DMS153 (cell line): ENCODE measurements at regions not wholly inside any gene's neighbourhood (a gene's known extent, or its start where the extent isn't known, plus 50 kb on each side); places are given as distances from the start of the nearest gene placed in this dataset.
A peak's percentile ranks its signal among the peaks of the same experiment; 100 is the strongest.
"Not testable (repeated sequence)": the region's sequence is repeated elsewhere in the genome, so short reads cannot be mapped to it uniquely, and the experiment has no call there.

Experiments used
- DNase-seq: peaks from one replicate; lab custom pipeline; 2025; lab: John Stamatoyannopoulos, UW

GRCh38 chr20:57971583-57971982 lies 256.9 kb downstream of the ANKRD60 start:
- DNase-seq: not testable (repeated sequence)

- DNase-seq: no peak
These were observed 257.6 kb downstream of the ANKRD60 start for GRCh38 chr20:57970856-57971255.

- DNase-seq: no peak
These were observed 258.3 kb downstream of the ANKRD60 start for GRCh38 chr20:57970116-57970515.

- no peak for DNase-seq
These were observed 258.3 kb upstream of the PMEPA1 start for GRCh38 chr20:57968120-57968519.

- DNase-seq: no peak
These were observed 257.5 kb upstream of the PMEPA1 start for GRCh38 chr20:57967364-57967763.

GRCh38 chr20:57966620-57967019 lies 256.8 kb upstream of the PMEPA1 start:
- DNase-seq: no peak

- DNase-seq: no peak
These were observed 255.6 kb upstream of the PMEPA1 start for GRCh38 chr20:57965441-57965840.

- DNase-seq: no peak
These were observed 254.4 kb upstream of the PMEPA1 start for GRCh38 chr20:57964011-57964862.

- DNase-seq: peak; percentile 31
These were observed 251.2 kb upstream of the PMEPA1 start for GRCh38 chr20:57960803-57961575.

- DNase-seq: no peak
These were observed 249.8 kb upstream of the PMEPA1 start for GRCh38 chr20:57959589-57959988.

- no peak for DNase-seq
These were observed 249.2 kb upstream of the PMEPA1 start for GRCh38 chr20:57959018-57959417.

GRCh38 chr20:57958050-57958420 lies 248.2 kb upstream of the PMEPA1 start:
- no peak for DNase-seq

- no peak for DNase-seq
These were observed 247.7 kb upstream of the PMEPA1 start for GRCh38 chr20:57957411-57958049.

- peak; percentile 35 for DNase-seq
These were observed 243.8 kb upstream of the PMEPA1 start for GRCh38 chr20:57953638-57954037.

GRCh38 chr20:57952136-57952535 lies 242.3 kb upstream of the PMEPA1 start:
- no peak for DNase-seq

GRCh38 chr20:57951549-57951948 lies 241.7 kb upstream of the PMEPA1 start:
- no peak for DNase-seq

- no peak for DNase-seq
These were observed 241.1 kb upstream of the PMEPA1 start for GRCh38 chr20:57950764-57951485.

- no peak for DNase-seq
These were observed 238.6 kb upstream of the PMEPA1 start for GRCh38 chr20:57948180-57948955.

- DNase-seq: no peak
These were observed 237.8 kb upstream of the PMEPA1 start for GRCh38 chr20:57947421-57948179.

- no peak for DNase-seq
These were observed 236.9 kb upstream of the PMEPA1 start for GRCh38 chr20:57946559-57947315.
